DMS 273 (cell line): ENCODE measurements at regions not wholly inside any gene's neighbourhood (a gene's known extent, or its start where the extent isn't known, plus 50 kb on each side); places are given as distances from the start of the nearest gene placed in this dataset.

Source experiments
- DNase-seq: peaks from one replicate; lab custom pipeline; 2025; ENCODE audit not compliant: unreplicated experiment; lab: John Stamatoyannopoulos, UW

DNA sequence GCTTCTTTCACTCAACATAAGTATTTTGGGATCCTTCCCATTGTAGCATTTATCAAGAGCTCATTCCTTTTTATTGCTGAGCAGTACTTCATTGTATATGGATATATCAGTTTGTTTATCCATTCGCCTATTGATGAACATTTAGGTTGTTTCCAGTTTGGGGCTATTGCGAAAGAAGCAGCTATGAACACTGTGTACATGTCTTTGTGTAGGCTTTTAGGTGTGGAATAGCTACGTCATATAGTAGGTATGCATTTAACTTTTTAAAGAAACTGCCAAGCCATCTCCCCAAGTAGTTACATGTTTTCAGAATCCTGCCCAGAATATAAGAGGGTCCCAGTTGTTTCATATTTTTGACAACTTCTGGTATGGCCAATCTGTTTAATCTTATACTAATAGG is 468.1 kb downstream of the IPMK start:
- DNase-seq = no peak

DNA sequence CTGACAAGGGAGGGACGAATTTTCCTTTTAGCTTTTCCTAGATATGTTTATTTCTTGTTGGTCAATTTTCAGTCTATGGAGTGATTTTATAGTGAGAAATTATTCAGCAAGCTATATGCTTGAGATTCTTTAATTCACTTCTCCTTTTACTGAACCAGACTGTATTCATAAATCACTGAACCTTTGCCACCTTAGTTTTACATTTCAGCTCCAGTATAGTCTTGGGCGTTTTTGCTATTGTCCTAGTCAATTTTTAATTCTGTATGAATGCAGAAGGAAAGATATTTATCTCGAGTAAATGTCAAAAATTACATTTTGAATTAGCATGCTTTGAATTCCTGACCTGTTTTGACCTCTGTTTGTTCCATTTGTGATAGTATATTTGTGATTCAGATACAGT is 468.9 kb downstream of the IPMK start:
- DNase-seq = no peak

DNA sequence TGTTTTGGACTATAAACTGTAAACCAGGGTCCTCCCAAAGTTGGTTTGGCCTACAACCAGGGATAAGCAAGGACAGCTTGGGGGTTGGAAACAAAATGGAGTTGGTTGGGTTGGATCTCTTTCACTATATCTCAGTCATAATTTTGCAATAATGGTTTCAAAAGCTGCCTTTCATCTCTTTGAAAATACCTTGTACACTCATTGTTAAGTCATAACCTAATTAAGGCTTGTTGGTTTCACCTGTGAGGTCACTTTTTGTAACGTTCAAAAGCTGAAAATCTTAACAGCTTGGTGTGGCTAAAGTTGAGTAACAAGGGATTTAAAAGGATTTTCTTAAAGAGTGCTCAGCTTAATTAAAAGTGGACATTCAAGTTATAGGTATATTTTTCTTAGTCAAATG is 476.1 kb downstream of the IPMK start:
- no peak for DNase-seq

DNA sequence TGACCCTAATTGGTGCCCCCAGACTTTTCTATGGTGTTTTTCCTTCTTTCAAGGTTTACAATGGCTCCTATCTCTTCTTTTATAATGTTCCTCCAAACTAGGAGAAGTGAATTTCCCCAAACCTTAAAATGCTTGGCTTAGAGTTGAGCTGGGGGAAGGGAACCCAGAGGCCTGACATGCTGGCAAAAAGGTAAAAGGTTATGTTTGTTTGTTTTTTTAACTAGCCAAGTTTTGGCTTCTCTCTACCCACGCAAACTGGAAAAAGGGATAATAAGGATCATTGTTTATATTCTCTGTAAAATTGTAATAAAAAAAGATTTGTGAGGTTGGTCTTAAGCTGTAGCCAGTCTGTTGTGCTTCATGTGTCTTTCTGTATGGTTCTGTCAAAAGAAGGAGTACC is 477.0 kb downstream of the IPMK start:
- no peak for DNase-seq

DNA sequence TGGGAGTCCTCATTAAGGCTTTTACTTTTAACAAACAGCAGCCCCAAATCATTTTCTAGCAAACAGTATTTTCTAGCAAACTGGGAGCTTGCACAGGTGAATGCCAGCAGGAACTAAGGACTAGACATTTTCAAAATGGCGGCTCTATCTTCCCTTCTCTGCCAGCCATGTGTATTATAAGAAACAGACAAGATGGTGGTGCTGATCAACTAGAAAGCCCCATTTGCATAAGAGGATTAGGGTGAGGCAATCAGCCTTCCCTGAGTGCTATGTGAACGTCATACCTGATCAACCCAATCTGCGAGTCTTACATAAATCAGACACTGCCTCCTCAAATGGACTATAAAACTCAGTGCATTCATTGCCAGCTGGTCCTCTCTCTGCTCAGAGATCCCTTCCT is 479.6 kb downstream of the IPMK start:
- no peak for DNase-seq

DNA sequence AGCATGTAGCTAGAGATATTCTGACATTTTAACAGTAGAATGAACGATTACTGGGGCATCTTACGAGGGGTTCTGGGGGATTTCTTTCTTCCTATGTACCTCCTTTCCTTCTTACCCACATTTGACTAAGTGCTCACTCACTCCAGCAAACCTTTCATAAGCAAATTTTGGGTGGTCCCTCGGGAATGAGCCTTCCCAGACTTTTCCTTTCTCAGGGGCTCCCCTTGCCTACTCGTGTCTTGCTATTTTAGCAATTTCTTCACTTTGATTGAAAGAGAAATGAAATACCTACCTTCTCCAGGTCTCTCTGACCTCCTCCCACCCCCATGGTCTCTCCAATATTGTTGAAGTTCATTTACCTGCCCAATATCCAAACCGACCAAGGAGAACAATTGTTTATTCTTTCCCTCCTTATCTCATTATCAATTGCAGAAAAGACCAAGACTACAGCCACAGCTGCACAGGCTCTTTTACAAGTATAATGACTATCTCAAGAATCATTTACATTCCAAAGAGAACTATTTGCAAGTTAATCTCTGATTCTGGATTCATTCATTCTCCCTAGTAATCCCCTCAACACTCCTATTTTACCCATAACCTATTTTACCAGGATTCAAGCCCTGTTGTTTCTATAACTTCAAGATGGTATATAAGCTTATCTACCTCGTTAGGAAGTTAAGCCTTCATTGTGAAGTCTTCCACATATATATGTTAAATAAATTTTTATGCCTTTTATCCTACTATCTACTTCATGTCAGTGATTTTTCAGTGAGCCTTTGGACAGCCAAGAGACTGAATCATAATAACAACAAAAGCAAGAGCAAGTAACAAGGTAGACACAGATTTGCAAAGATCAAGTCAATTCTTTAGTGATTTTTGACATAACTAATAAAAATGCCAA is 480.6 kb downstream of the IPMK start:
- DNase-seq = no peak

DNA sequence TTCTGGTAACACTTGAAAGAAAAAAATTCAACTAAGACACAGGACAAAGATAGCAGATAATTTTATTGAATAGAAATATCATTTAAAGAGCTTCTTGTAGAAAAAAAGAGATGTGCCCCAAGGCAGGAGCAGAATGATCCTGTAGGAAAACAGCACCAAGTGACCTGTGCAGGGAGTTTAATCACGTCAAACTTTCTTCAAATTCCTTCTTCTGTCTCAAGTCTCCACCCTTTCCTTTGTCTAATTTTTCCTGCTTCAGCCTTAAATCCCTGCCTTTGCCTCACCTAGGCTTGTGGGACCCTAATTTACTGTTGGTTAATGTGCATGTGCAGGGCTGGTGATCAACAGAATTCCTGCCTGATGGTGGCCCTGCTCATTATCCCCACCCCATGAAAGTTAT is 481.4 kb downstream of the IPMK start:
- no peak for DNase-seq

DNA sequence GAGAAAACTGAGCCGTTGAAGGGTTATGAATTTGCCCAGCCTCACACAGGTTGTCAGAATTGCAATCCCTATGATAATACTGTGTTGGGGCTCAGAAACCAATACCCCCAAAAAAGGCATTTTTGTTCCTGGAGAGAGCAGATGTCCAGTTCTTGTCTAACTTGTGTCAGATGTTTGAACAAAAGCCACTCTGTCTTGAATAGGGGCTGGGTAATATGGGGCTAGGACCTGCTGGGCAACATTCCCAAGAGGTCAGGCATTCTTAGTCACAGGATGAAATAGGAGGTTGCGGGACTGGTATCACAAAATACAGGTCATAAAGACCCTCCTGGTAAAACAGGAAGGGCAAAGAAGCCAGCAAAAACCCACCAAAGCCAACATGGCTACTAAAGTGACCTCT is 482.1 kb downstream of the IPMK start:
- no peak for DNase-seq

DNA sequence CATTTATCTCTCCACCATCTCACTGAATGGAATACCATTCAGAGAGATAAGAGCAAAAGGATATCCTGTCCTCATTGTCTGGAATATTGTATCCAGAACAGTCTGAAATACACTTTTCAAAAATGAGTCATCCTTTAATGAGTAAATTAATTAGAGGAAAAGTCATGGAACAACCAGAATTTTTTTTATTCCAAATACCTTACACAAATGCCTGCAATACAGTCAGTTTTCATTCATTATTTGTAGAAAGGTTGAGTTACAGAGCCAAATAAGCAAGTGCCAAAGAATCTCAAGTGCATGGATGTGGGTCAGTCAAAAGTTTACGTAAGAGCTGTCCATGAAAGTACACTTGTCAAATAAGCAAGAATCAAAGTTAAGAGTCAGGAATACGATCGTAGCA is 482.6 kb downstream of the IPMK start:
- DNase-seq = no peak

DNA sequence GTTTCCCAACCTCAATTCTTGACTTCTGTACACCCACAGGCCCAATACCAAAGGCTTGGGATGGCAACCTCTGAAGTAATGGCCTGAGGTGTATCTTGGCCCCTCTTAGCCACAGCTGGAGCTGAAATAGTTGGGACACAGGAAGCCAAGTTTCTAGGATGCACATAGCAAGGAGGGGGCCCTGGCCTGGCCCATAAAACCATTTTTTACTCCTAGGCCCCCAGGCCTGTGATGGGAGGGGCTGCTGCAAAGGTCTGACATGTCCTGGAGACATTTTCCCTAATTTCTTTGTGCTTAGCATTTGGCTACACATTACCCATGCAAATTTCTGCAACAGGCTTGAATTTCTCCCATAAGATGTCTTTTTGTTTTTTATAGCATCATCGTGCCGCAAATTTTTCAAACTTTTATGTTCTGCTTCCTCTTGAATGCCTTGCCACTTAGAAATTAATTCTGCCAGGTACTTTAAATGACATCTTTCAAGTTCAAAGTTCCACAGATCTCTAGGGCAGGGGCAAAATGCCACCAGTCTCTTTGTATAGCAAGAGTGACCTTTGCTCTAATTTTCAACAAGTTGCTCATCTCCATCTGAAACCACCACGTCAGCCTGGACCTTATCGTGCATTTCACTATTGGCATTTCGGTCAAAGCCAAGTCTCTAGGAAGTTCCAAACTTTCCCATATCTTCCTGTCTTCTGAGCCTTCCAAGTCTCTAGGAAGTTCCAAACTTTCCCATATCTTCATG is 490.8 kb downstream of the IPMK start:
- no peak for DNase-seq

DNA sequence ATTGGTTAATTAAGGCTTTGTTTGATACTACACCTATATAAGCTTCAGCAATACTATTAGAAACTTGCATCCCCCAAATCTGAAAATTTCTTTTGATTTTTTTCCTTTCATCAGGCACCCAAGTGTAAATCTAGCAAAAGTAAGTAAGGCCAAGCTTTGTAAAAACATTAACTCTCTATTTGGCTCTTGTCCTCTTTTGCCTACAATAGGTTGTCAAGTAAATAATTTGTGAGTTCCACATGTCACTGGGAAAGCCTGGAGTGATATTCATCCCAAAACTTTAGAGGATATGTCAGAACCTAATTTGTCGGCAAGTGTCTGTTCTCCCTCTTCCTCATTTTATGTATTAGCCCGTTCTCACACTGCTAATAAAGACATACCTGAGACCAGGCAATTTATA is 492.4 kb downstream of the IPMK start:
- DNase-seq = no peak

DNA sequence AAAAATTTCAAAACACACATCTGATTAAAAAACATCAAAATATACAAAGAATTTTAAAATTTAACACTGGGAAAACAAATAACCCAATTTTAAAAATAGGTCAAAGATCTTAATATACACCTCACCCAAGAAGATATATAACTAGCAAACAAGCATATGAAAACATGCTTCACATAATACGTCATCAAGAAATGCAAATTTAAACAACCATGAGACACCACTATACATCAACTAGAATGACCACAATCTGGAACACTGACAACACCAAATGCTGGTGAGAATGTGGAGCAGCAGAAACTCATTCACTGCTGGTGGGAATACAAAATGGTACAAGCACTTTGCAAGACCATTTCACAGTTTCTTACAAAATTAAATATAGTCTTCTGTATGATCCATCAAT is 498.4 kb downstream of the IPMK start:
- DNase-seq = no peak

DNA sequence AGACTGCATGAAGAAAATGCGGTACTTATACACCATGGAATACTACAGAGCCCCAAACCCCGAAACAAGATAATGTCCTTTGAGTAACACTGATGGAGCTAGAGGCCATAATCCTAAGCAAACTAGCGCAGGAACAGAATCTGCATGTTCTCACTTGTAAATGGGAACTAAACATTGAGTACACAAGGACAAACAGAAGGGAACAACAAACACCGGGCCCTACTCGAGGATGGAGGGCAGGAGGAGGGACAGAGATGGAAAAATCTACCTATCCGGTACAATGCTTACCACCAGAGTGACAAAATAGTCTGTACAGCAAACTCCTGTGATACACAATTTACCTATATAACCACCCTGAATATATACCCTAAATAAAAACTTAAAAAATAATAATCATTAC is 507.9 kb downstream of the IPMK start:
- DNase-seq = no peak

DNA sequence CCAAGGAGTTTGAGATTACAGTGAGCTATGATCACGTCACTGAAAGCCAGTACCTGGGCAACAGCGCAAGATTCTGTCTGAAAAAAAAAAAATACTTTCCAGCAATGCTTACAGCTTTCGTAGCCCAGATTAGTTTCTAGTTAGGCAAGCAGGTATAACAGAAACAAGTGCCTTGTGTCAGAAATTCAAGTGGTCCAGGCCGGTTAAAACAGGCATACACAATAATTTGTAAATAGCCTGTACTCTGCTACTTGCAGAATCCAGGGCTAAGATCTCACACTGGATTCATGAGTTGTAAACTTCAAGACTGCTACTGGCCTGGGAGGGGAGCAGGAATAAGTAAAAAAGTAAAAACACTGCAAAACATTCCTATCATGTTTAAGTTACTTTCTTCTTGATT is 512.9 kb downstream of the IPMK start:
- DNase-seq = no peak

DNA sequence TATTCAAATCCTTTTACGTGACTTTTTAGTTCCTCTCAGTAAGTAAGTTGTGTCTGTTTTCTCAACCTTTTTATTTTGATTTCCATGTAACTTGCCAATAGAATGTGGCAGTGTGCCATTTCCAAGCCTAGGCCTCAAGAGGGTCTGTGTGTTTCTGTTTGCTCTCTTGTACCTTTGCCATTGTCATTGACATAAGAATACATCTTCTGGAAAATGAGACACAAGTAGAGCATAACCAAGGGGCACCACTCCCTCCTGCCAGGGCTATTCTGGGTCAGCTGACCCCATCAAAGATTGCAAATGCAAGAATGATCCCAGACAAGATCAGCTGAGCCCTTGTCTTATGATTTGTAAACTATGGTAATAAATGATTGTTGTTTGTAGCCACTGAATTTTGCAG is 524.0 kb downstream of the IPMK start:
- no peak for DNase-seq

DNA sequence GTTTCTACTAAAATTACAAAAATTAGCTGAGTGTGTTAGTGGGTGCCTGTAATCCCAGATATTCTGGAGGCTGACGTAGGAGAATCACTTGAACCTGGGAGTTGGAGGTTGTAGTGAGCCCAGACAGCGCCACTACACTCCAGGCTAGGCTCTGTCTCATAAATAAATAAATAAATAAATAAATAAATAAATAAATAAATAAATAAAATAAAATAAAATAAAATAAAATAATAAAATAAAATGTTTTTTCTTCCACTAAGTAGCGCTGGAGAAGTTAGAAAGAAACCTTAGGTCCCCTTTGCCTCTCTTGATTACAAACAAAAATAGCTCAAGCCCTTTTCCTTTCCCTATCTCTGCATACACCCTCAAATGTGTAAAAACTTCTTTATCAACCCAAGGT is 525.9 kb downstream of the IPMK start:
- no peak for DNase-seq

DNA sequence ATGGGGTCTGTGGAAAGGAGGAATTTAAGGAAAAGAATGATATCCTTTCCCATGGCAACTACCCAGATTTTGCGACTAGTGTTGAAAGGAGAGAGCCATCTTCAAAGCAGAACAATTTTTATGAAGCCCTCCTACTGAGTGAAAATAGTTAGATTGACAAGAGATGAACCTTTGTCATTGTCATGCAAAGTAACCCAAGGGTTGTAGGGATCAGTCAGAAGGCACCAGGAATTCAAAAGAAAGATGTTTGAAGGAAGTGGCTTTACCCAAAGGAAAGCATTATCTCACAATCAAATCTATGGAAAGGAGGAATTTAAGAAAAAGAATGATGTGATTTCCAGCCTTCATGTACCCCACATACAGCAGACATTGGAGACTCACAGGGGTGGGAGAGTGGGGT is 544.4 kb downstream of the IPMK start:
- no peak for DNase-seq

DNA sequence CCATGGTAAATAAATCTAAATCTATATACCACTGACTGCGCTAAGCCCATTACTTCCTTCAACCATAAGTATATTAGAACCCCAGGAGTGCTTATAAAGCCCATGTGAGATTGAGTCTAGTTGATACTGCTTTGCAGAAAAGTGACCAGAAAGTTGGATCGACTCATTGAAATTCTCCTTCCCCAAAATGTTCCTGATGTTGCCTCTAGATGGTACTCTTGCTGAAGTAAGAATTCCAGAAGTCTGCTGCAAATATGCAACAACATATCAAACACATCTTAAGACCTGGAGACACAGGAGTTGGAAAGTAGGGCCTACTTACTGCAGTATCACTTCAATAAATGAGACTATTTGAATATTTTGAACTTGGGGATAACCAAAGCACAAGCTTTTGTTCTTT is 550.8 kb downstream of the IPMK start:
- no peak for DNase-seq

DNA sequence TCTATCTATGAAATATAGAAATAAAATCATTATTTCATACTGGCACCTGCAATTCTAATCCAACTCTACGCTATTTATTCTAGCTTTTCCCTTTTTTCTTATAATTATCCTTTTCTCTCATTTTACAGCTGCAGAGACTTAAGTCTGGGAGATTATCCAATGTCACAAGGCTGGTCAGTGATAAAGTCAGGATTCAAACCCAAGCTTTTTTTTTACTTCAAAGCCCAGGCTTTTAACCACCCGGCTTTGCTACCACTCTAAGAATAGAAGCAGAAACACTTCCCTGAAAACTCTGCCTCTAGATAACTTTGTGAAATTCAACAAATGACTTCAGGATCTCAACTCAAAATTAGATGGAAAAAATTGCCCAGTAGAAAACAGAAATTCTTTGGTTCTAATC is 552.5 kb downstream of the IPMK start:
- no peak for DNase-seq

DNA sequence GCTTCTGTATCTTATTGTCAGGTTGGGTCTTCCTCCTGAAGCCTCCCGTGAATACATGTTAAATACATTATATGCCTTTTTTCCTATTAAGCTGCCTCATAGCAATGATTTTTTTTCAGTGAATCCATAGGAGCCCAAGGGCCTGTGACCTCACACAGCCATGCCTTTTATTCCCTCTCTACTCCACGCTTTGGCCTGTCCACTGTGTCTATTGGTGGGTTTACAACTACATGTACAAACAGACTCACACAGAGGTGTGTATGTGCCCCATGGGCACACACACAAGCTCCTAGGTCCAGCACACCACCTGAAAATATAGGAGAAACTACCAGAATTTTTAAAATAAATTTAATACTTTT is 560.4 kb downstream of the IPMK start:
- DNase-seq = no peak

DNA sequence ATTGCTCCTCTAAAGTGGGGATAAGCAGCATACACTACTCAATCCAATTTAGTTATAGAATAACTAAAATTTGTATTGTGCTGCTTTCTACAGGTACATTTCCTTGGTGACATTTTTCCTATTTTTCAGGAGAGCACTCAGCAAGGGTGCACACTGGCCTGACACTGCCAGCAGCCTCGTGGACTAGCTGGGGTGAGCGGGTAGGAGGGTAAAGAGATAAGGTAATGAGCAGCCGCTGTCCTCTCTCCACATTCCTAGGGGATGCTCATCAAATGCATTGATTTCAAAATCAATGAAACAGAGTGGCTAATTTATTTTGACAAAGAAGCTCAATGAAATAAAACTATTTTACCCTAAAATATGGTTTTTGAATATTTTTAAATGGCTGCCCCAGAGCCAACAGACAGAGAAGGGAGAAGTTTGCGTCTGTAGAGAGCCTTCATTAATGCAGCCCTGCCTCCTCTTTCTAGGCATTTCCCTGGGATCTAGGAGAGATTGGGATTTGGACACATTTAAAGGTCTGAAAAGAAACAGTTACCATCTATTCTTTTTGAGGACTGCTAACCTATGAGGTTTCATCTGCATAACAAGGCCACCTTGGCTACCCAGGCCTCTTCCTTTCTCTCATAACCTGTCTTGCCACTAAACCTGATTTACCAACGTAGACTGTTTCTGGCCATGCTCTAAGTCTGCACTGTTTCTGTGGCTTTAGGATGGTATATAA is 561.0 kb downstream of the IPMK start:
- DNase-seq = no peak

DNA sequence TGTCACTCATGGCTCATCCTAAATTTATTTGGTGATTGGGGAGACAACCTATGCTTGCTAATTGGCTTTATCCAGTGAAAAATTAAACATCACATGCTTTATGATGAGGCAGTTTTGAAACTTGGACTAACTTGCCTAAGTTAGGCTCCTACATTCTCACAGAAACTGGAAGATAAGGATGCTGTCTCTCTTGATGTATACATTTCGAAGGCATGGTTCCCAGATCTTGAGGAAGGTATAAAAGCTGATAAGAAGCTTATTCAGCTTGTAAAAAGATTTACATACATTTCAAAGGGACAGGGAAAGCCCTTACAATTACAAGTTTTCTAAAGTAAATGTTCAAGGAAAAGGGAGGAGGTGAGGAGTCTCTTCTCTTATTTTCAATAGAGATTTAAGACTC is 561.7 kb downstream of the IPMK start:
- no peak for DNase-seq
